Liver (tissue), 8 donors: ENCODE measurements at regions not wholly inside any gene's neighbourhood (a gene's known extent, or its start where the extent isn't known, plus 50 kb on each side); places are given as distances from the start of the nearest gene placed in this dataset.

Source experiments
- DNase-seq: peaks from one replicate; pipeline ENCODE4 v3.0.0-alpha.2; 2017; ENCODE audit warnings: low spot score
- H3K27ac ChIP-seq, 2 donors: one replicate each; pipeline ENCODE4 v1.7.0; 2013; ENCODE audit warnings: inconsistent platforms in 2 of 2, low read length in 2 of 2, control low read depth in 1 of 2, low read depth in 1 of 2, mild to moderate bottlenecking in 1 of 2
- H3K27me3 ChIP-seq, 4 donors: one replicate each; pipeline versions ENCODE4 v1.6.1 to v1.7.0; 2013; ENCODE audit warnings: low read length in 3 of 4, inconsistent platforms in 1 of 4, mild to moderate bottlenecking in 1 of 4, moderate library complexity in 1 of 4; ENCODE audit not compliant: control insufficient read depth in 4 of 4, insufficient read depth in 4 of 4
- H3K36me3 ChIP-seq, 4 donors: one replicate each; pipeline versions ENCODE4 v1.6.1 to v1.7.0; 2013; ENCODE audit warnings: low read length in 3 of 4, mild to moderate bottlenecking in 3 of 4, low read depth in 1 of 4, moderate library complexity in 1 of 4; ENCODE audit not compliant: control insufficient read depth in 4 of 4, insufficient read depth in 3 of 4
- H3K4me1 ChIP-seq, 4 donors: one replicate each; pipeline versions ENCODE4 v1.6.1 to v1.7.0; 2013; ENCODE audit warnings: low read length in 3 of 4, mild to moderate bottlenecking in 3 of 4, moderate library complexity in 1 of 4; ENCODE audit not compliant: control insufficient read depth in 4 of 4, insufficient read depth in 4 of 4
- H3K4me3 ChIP-seq, 3 donors: one replicate each; pipeline versions ENCODE4 v1.6.1 to v1.7.0; 2013; ENCODE audit warnings: low read length in 3 of 3, control low read depth in 1 of 3, low read depth in 1 of 3, mild to moderate bottlenecking in 1 of 3
- H3K9ac ChIP-seq, 2 donors: one replicate each; pipeline ENCODE4 v1.7.0; 2013; ENCODE audit warnings: low read length in 2 of 2, mild to moderate bottlenecking in 2 of 2, moderate library complexity in 2 of 2, control low read depth in 1 of 2, low read depth in 1 of 2
- H3K9me3 ChIP-seq, 4 donors: one replicate each; pipeline versions ENCODE4 v1.6.1 to v1.7.0; 2013; ENCODE audit warnings: low read length in 3 of 4; ENCODE audit not compliant: control insufficient read depth in 4 of 4
- ATF3 ChIP-seq: IDR thresholded peaks from 2 replicates; pipeline ENCODE4 v1.6.1; 2016; ENCODE audit warnings: antibody characterized with exemption
- CTCF ChIP-seq: fragments of 150-350 bp; IDR thresholded peaks from 2 replicates; pipeline ENCODE4 v1.5.1; 2017; ENCODE audit warnings: improper control_type of control experiment, low read depth, low read length; ENCODE audit not compliant: missing input control
- EGR1 ChIP-seq, 2 donors: IDR thresholded peaks; 2 replicates each; pipeline ENCODE4 v1.6.1; 2016 to 2018; ENCODE audit warnings: antibody characterized with exemption in 2 of 2, low read depth in 2 of 2
- FOXA1 ChIP-seq: IDR thresholded peaks from 2 replicates; pipeline ENCODE4 v1.6.1; 2016; ENCODE audit warnings: antibody characterized with exemption
- FOXA2 ChIP-seq: IDR thresholded peaks from 2 replicates; pipeline ENCODE4 v1.6.1; 2016; ENCODE audit warnings: antibody characterized with exemption
- GABPA ChIP-seq, 2 donors: IDR thresholded peaks in 1 of 2; conservative IDR thresholded peaks in 1 of 2; 2 replicates each; pipeline ENCODE4 v1.6.1; 2016; ENCODE audit warnings: antibody characterized with exemption in 2 of 2, mild to moderate bottlenecking in 1 of 2, moderate library complexity in 1 of 2
- HNF4A ChIP-seq, 2 donors: conservative IDR thresholded peaks; 2 replicates each; pipeline ENCODE4 v1.6.1; 2016; ENCODE audit warnings: antibody characterized with exemption in 2 of 2, mild to moderate bottlenecking in 2 of 2
- HNF4G ChIP-seq: IDR thresholded peaks from 2 replicates; pipeline ENCODE4 v1.6.1; 2016; ENCODE audit warnings: antibody characterized with exemption
- JUND ChIP-seq, 2 donors: IDR thresholded peaks; 2 replicates each; pipeline ENCODE4 v1.6.1; 2016; ENCODE audit warnings: antibody characterized with exemption in 2 of 2
- MAX ChIP-seq: IDR thresholded peaks from 2 replicates; pipeline ENCODE4 v1.6.1; 2016; ENCODE audit warnings: antibody characterized with exemption
- NR2F2 ChIP-seq: IDR thresholded peaks from 2 replicates; pipeline ENCODE4 v1.6.1; 2016; ENCODE audit warnings: antibody characterized with exemption
- RAD21 ChIP-seq, 2 donors: IDR thresholded peaks; 2 replicates each; pipeline ENCODE4 v1.6.1; 2016; ENCODE audit warnings: antibody characterized with exemption in 2 of 2, mild to moderate bottlenecking in 2 of 2
- REST ChIP-seq: IDR thresholded peaks from 2 replicates; pipeline ENCODE4 v1.6.1; 2016; ENCODE audit warnings: antibody characterized with exemption, mild to moderate bottlenecking
- RXRA ChIP-seq, 2 donors: IDR thresholded peaks; 2 replicates each; pipeline ENCODE4 v1.6.1; 2017 to 2018; ENCODE audit warnings: antibody characterized with exemption in 2 of 2, mild to moderate bottlenecking in 1 of 2
- SP1 ChIP-seq: IDR thresholded peaks from 2 replicates; pipeline ENCODE4 v1.6.1; 2018; ENCODE audit warnings: antibody characterized with exemption, mild to moderate bottlenecking
- TAF1 ChIP-seq: conservative IDR thresholded peaks from 2 replicates; pipeline ENCODE4 v1.6.1; 2016; ENCODE audit warnings: antibody characterized with exemption, mild to moderate bottlenecking
- YY1 ChIP-seq: IDR thresholded peaks from 2 replicates; pipeline ENCODE4 v1.6.1; 2016; ENCODE audit warnings: antibody characterized with exemption, mild to moderate bottlenecking
- ZBTB33 ChIP-seq: IDR thresholded peaks from 2 replicates; pipeline ENCODE4 v1.6.1; 2016; ENCODE audit warnings: antibody characterized with exemption
- WGBS: extraction: QIAGEN DNeasy Blood & Tissue Kit; methylation state at CpG from one replicate; pipeline ENCODE4 v1.1.7; 2013; 5-methylcytosine and 5-hydroxymethylcytosine counted together
- donor health status: healthy.
- donor health status: healthy.
- donor health status: healthy.
- donor health status: healthy.
- donor health status: healthy.

GRCh38 chr12:107484230-107484629, 201.4 kb upstream of the PWP1 start:
- no peak for DNase-seq
- H3K9ac ChIP-seq: no peak overlapping the region
- H3K9me3 ChIP-seq: no peaks in the 10 kb centered on the region
- no peak overlapping the region for H3K4me3 ChIP-seq
- WGBS: 92% methylated on average over 3 of the region's 3 CpGs
- no peaks in the 10 kb centered on the region for H3K4me1 ChIP-seq
- no peaks in the 10 kb centered on the region for H3K27me3 ChIP-seq
- TF ChIP-seq EGR1 (IDR thresholded peaks at IDR 0.05; ENCODE audit: low read depth in 2 of 2): no peak
- no peak for TF ChIP-seq RAD21 (IDR thresholded peaks at IDR 0.05)
- TF ChIP-seq SP1: no peak
- TF ChIP-seq REST: no peak
- TF ChIP-seq NR2F2: no peak
- no peak for TF ChIP-seq GABPA (IDR thresholded peaks at IDR 0.05 in 1 of 2, conservative IDR thresholded peaks at IDR 0.05 in 1 of 2)
- TF ChIP-seq HNF4A (conservative IDR thresholded peaks at IDR 0.05): no peak
- TF ChIP-seq CTCF: no peak
- TF ChIP-seq YY1: no peak
- TF ChIP-seq ATF3: no peak
- TF ChIP-seq JUND (IDR thresholded peaks at IDR 0.05): no peak
- TF ChIP-seq FOXA2: no peak
- no peak for TF ChIP-seq RXRA (IDR thresholded peaks at IDR 0.05)
- no peak for TF ChIP-seq ZBTB33
- no peak for TF ChIP-seq FOXA1
- no peak for TF ChIP-seq HNF4G
- no peak for TF ChIP-seq MAX
- no peak for TF ChIP-seq TAF1
- no peak overlapping the region for H3K27ac ChIP-seq
- no peaks in the 10 kb centered on the region for H3K36me3 ChIP-seq

- H3K27ac ChIP-seq: no peak overlapping the region
- H3K27me3 ChIP-seq: no peaks in the 10 kb centered on the region
- H3K36me3 ChIP-seq: no peaks in the 10 kb centered on the region
- H3K9me3 ChIP-seq: no peaks in the 10 kb centered on the region
- 95% methylated on average over 1 of the region's 1 CpG for WGBS
- H3K4me1 ChIP-seq: no peaks in the 10 kb centered on the region
- H3K9ac ChIP-seq: no peak overlapping the region
- no peak overlapping the region for H3K4me3 ChIP-seq
- DNase-seq: no peak
- TF ChIP-seq REST (no peak), CTCF (no peak), FOXA1 (no peak), RAD21 (IDR thresholded peaks at IDR 0.05) (no peak), EGR1 (IDR thresholded peaks at IDR 0.05; ENCODE audit: low read depth in 2 of 2) (no peak), MAX (no peak), ATF3 (no peak), HNF4G (no peak)
These were observed 200.7 kb upstream of the PWP1 start for GRCh38 chr12:107484941-107485340.
